COR-L47 (cell line): ENCODE measurements at regions not wholly inside any gene's neighbourhood (a gene's known extent, or its start where the extent isn't known, plus 50 kb on each side); places are given as distances from the start of the nearest gene placed in this dataset.

Source experiments
- DNase-seq: peaks from one replicate; lab custom pipeline; 2025; lab: John Stamatoyannopoulos, UW

DNA sequence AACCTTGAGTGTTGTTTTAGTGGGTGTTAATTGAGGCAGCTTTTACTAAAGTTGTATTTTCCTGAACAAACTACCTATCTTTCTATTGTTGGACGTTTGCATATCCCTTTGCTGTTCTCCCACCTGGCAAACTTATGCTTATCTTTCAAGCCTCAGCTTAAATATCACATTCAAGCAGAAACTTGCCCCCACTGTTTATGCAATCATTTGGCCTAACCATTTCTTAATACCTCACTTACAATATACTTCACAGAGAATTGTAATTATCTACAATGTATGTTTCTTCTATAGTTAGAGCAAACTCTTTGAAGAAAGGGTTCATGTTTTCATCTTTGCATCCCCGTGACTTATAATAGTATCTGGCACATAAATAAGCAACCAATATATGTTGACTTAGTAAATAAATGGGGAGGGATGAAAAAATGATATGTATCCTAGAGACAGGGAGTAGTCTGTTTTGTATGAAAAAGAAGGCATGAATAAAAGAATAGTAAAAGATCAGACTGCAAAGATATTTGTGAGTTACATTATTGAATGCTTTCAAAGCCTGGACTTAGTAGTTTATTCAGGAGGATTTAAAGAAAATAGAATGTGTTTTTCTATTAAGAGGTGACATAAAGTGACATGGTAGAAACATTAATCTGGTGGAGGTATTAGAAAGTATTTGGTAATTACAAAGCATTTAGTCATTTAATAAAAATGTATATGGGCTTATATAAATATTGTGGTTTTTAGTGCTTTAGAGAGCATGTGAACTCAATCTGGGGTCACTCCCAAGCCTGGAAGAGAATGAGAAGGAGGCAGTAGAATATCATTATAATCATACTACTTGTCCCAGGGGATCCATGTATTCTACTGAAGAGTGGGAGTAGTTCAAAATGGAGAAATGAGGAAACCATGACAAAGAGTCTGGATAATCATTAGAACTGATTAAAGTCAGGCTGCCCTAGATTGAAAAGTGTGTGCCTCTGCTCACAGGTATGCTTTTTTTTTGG lies 60.0 kb upstream of the DCBLD2 start:
- no peak for DNase-seq

DNA sequence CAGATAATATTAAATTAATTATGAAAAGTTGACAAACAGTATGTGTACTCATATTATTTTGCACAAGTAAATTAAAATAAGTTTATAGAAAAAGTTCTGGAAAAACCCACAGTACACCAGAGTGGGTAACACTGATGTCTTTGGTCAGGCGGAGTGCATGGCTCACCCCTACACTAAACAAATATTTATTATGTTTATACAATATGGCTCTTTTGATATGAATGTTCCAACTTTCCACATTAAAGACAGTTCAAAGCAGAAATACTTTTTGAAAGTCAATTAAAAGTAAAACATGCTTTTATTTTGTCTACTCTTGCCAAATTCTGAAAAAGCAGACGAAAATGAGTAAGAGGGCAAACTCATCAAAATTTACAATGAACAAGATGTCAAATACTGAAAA lies 56.2 kb upstream of the DCBLD2 start:
- no peak for DNase-seq

DNA sequence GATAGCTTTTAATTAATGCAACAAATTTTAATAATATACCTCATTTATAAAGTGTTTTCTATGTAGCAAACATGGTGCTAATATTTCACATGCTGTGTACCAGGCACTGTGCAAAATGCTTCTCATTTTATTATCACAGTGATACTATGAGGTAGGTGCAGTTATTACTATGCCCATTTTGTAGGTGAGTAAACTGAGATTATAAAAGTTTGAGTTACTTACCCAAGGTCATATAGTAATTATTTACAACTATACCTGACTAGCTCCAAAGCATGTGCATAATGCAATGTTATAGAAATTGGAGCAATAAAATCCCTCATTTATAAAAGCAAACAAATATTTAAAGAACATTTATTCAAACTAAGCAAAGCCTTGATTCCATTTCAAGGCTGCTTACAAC lies 54.5 kb upstream of the DCBLD2 start:
- DNase-seq = no peak

DNA sequence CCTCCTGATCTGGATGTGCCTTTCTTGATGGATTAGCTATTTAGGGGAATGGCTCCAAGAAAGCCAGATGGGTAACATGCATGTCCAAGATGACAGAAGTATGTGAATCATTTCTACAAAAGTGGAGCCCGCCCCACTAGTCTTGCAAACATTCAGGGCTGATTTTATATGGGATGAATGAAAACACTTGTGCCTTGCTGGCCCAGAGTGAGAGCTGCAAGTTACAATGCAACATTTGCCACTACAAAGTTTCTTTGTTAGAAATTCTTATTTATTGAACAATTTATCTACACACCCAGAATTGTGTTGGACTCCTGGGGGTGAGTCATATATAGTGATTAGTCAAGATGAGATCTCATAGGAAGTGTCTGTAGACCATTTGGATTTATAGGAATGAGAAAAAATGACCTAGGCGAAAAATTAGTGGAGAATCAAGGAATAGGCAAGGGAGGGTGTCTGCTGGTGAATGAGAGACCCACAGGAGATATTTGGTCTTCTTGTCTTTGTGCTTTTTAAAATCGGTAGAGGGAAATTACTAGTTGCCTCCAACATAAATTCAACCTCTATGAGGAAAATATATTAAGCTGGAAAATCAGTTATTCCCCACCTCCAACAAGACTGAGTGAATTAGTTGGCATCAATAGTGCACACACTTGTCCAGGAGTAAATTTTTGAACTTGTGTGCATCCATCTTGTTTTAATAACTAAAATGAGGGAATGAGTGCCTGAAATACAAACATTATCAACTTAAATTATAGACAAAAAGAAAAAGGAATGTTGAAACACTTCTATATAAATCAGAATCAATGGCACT lies 53.5 kb upstream of the DCBLD2 start:
- no peak for DNase-seq

DNA sequence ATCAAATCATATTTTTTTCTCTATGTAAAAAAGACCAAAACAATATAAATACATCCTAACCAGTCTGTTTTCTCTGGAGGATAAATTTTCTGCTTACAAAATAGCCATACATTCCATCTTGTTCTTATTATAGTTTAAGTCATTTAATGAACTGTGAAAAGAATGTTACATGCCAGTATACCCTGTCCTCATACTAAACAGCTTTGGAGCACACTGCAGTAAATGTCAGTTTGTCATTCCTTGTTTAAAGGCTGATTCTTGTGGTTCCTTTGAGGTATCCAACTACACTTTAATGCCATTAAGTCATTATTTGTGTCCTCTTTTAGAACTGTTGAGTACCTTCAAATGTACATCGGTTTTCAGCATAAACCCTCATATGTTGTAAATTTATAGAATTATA lies 52.7 kb upstream of the DCBLD2 start:
- no peak for DNase-seq

DNA sequence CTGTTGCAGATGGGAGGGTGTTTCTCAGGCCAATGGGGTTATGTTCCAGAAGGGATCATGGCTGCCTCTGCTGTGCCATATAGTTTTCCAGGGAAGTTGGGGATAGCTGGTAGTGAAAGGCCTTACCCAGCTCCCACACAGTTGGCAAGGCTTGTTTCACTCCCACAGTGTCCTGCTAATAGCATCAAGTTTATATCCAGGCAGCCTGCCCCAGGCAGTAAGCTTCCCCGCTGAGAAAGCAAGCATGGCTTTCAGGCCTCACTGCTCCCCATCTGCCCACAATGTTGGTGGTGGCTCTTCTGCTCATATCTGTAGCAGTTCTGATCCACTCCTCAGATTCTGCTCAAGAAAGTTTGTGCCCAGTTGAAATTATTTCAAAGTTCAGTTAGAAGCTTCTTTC lies 50.9 kb upstream of the DCBLD2 start:
- no peak for DNase-seq
